GM18870 (cell line): ENCODE measurements at regions not wholly inside any gene's neighbourhood (a gene's known extent, or its start where the extent isn't known, plus 50 kb on each side); places are given as distances from the start of the nearest gene placed in this dataset.

Source experiments
- ATAC-seq: cut with Tn5 transposase; IDR thresholded peaks from one replicate; pipeline ENCODE4 v1.9.1; 2021; ENCODE audit warnings: moderate library complexity; ENCODE audit not compliant: unreplicated experiment

GRCh38 chr20:55614220-55614757 lies 391.0 kb downstream of the CBLN4 start:
- no peak for ATAC-seq

GRCh38 chr20:55610756-55611155 lies 394.6 kb downstream of the CBLN4 start:
- no peak for ATAC-seq

GRCh38 chr20:55605594-55605993 lies 399.7 kb downstream of the CBLN4 start:
- no peak for ATAC-seq

- ATAC-seq: no peak
Measured at GRCh38 chr20:55597526-55597925, 407.8 kb downstream of the CBLN4 start.

GRCh38 chr20:55596431-55596830 lies 408.9 kb downstream of the CBLN4 start:
- no peak for ATAC-seq

GRCh38 chr20:55592866-55593265 lies 412.5 kb downstream of the CBLN4 start:
- ATAC-seq: no peak

- ATAC-seq: no peak
Measured at GRCh38 chr20:55586610-55587009, 418.7 kb downstream of the CBLN4 start.

GRCh38 chr20:55584964-55585363 lies 420.4 kb downstream of the CBLN4 start:
- no peak for ATAC-seq

- no peak for ATAC-seq
Measured at GRCh38 chr20:55584307-55584706, 421.0 kb downstream of the CBLN4 start.

- no peak for ATAC-seq
Measured at GRCh38 chr20:55583036-55583435, 422.3 kb downstream of the CBLN4 start.

GRCh38 chr20:55582498-55582897 lies 422.8 kb downstream of the CBLN4 start:
- ATAC-seq: no peak

GRCh38 chr20:55581519-55581918 lies 423.8 kb downstream of the CBLN4 start:
- no peak for ATAC-seq

- no peak for ATAC-seq
Measured at GRCh38 chr20:55580475-55580874, 424.8 kb downstream of the CBLN4 start.

- no peak for ATAC-seq
Measured at GRCh38 chr20:55579802-55580201, 425.5 kb downstream of the CBLN4 start.

GRCh38 chr20:55576981-55577380 lies 428.3 kb downstream of the CBLN4 start:
- no peak for ATAC-seq

GRCh38 chr20:55569084-55569483 lies 436.2 kb downstream of the CBLN4 start:
- ATAC-seq: no peak

- no peak for ATAC-seq
Measured at GRCh38 chr20:55567826-55568225, 437.5 kb downstream of the CBLN4 start.

GRCh38 chr20:55565096-55565773 lies 440.1 kb downstream of the CBLN4 start:
- no peak for ATAC-seq

- no peak for ATAC-seq
Measured at GRCh38 chr20:55561259-55561658, 444.1 kb downstream of the CBLN4 start.

GRCh38 chr20:55557191-55557590 lies 448.1 kb downstream of the CBLN4 start:
- ATAC-seq: no peak

GRCh38 chr20:55555075-55555650 lies 450.2 kb downstream of the CBLN4 start:
- ATAC-seq: no peak

GRCh38 chr20:55544638-55545037 lies 460.7 kb downstream of the CBLN4 start:
- no peak for ATAC-seq

- ATAC-seq: no peak
Measured at GRCh38 chr20:55540486-55540885, 464.8 kb downstream of the CBLN4 start.
